ENCODE measurements at regions not wholly inside any gene's neighbourhood (a gene's known extent, or its start where the extent isn't known, plus 50 kb on each side); places are given as distances from the start of the nearest gene placed in this dataset.

GRCh38 chr5:33282696-33283095 is 158.1 kb upstream of the TARS1 start:
- DNase-seq (no peak), ATAC-seq (no peak)
- Histone ChIP-seq H3K27me3 (no peaks in the 10 kb centered on the region), H3K4me1 (peaks cover 6 to 9% of the 10 kb centered on the region in 2 donors), H3K9me3 (no peaks in the 10 kb centered on the region), H3K27ac (no peak overlapping the region), H3K36me3 (no peaks in the 10 kb centered on the region), H3K4me3 (no peak overlapping the region)
- in situ Hi-C loops (cut with MboI; ENCODE audit: low sequenced_read_pairs in 4 of 4) (no loop called here), intact Hi-C loops (cut with DNase I; ENCODE audit: low total_unique reads) (no loop called here)
- TF ChIP-seq POLR2A (IDR thresholded peaks at IDR 0.05) = no peak
- TF ChIP-seq CTCF (IDR thresholded peaks at IDR 0.05 in 4 of 5, conservative IDR thresholded peaks at IDR 0.05 in 1 of 5) = no peak

DNA sequence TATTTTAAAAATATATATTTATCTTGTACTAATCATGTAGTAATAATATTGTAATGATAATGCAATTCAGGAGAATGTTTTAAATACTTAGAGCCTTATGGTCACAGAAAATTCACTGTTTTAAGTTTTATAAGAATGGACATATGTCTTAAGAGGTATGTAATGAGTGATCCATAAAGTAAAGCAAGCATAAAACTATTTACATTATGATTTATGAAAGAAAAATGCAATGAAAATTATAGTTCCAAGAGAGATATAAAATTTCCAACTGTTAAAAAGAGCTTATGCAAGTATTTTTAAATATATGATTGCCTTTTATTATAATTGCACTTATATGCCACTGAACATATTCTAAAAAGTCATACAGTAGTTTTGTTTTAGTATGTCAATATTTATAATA is 157.5 kb upstream of the TARS1 start:
- Histone ChIP-seq H3K4me1 (peaks cover 6 to 9% of the 10 kb centered on the region in 2 donors), H3K9me3 (no peaks in the 10 kb centered on the region), H3K36me3 (no peaks in the 10 kb centered on the region), H3K27me3 (no peaks in the 10 kb centered on the region), H3K27ac (no peak overlapping the region), H3K4me3 (no peak overlapping the region)
- intact Hi-C loops (cut with DNase I; ENCODE audit: low total_unique reads) = no loop called here
- ATAC-seq = no peak
- DNase-seq = no peak
- TF ChIP-seq CTCF (IDR thresholded peaks at IDR 0.05 in 4 of 5, conservative IDR thresholded peaks at IDR 0.05 in 1 of 5) = no peak
- no peak for TF ChIP-seq POLR2A (IDR thresholded peaks at IDR 0.05)
- in situ Hi-C loops (cut with MboI; ENCODE audit: low sequenced_read_pairs in 4 of 4) = no loop called here

DNA sequence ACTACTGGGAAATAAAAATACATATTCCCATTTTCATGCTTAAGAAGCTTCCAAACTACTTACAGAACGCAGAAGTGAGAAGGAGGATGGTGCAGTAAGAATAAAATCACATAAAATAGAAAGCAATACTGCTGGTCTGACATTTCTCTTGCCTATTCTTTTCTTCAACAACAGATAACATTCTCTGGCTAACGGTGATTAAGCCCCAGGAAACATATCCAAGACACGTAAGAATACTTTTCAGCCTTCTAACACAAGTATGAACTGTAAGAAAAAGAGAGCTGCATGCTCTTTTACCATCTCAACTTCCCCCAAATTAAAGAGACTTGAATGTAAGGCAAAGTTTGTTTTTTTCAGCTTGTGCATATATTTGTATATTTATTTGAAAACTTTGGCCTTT is 156.1 kb upstream of the TARS1 start:
- H3K9me3 ChIP-seq = no peaks in the 10 kb centered on the region
- intact Hi-C loops (cut with DNase I; ENCODE audit: low total_unique reads) (no loop called here), in situ Hi-C loops (cut with MboI; ENCODE audit: low sequenced_read_pairs in 4 of 4) (no loop called here)
- DNase-seq = no peak
- peaks cover 6 to 9% of the 10 kb centered on the region in 2 donors for H3K4me1 ChIP-seq
- H3K36me3 ChIP-seq = no peaks in the 10 kb centered on the region
- TF ChIP-seq CTCF (IDR thresholded peaks at IDR 0.05 in 4 of 5, conservative IDR thresholded peaks at IDR 0.05 in 1 of 5) = no peak
- TF ChIP-seq POLR2A (IDR thresholded peaks at IDR 0.05) = no peak
- no peak for ATAC-seq
- no peak overlapping the region for H3K4me3 ChIP-seq
- H3K27me3 ChIP-seq = no peaks in the 10 kb centered on the region
- no peak overlapping the region for H3K27ac ChIP-seq

DNA sequence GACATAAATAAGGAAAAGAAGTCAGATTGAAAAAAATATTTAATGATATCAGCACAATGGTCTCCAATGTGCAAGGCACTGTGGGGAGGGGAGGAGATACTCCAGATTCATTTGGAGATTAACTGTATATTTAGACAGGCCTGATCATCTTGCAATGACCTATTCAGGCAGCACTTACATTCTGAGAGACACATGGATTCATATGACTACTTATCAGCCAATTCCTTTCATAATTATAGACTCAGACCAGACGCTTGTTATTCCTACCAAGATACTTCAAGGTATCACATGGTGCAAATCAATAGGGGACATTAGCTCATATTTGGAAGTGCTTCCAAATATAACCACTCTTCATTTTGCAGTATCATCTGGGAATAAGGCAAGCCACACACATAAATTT is 153.5 kb upstream of the TARS1 start:
- H3K4me1 ChIP-seq = peaks cover 6 to 9% of the 10 kb centered on the region in 2 donors
- no peaks in the 10 kb centered on the region for H3K36me3 ChIP-seq
- intact Hi-C loops (cut with DNase I; ENCODE audit: low total_unique reads) = no loop called here
- TF ChIP-seq POLR2A (IDR thresholded peaks at IDR 0.05) (no peak), CTCF (IDR thresholded peaks at IDR 0.05 in 4 of 5, conservative IDR thresholded peaks at IDR 0.05 in 1 of 5) (no peak)
- H3K27ac ChIP-seq = peak overlapping the region in 1 of 4 donors; percentile 26
- no peaks in the 10 kb centered on the region for H3K27me3 ChIP-seq
- no peak overlapping the region for H3K4me3 ChIP-seq
- H3K9me3 ChIP-seq = no peaks in the 10 kb centered on the region
- in situ Hi-C loops (cut with MboI; ENCODE audit: low sequenced_read_pairs in 4 of 4) = no loop called here
- no peak for DNase-seq
- peak in 1 of 2 donors; percentile 30 for ATAC-seq
